ENCODE measurements at regions not wholly inside any gene's neighbourhood (a gene's known extent, or its start where the extent isn't known, plus 50 kb on each side); places are given as distances from the start of the nearest gene placed in this dataset.

GRCh38 chr10:4434516-4435071, 391.4 kb upstream of the AKR1E2 start:
- no peak for TF ChIP-seq EZH2 (IDR thresholded peaks at IDR 0.05; ENCODE audit: borderline replicate concordance, low read depth, low read length, severe bottlenecking)
- TF ChIP-seq CTCF (IDR thresholded peaks at IDR 0.05; ENCODE audit: extremely low read depth in 1 of 2, insufficient read depth in 1 of 2, low read depth in 1 of 2, low read length in 2 of 2): no peak
- TF ChIP-seq JUN (IDR thresholded peaks at IDR 0.05; ENCODE audit: borderline replicate concordance, insufficient read depth, insufficient read length, low read depth): no peak
- no peak for TF ChIP-seq POLR2A (IDR thresholded peaks at IDR 0.05; ENCODE audit: low read depth, low read length)
- no peak for TF ChIP-seq POLR2AphosphoS5 (IDR thresholded peaks at IDR 0.05; ENCODE audit: insufficient read depth, low read depth, low read length)
- no peak for TF ChIP-seq FOS (IDR thresholded peaks at IDR 0.05; ENCODE audit: borderline replicate concordance, insufficient read depth, low read length)
